ENCODE measurements at regions not wholly inside any gene's neighbourhood (a gene's known extent, or its start where the extent isn't known, plus 50 kb on each side); places are given as distances from the start of the nearest gene placed in this dataset.

DNA sequence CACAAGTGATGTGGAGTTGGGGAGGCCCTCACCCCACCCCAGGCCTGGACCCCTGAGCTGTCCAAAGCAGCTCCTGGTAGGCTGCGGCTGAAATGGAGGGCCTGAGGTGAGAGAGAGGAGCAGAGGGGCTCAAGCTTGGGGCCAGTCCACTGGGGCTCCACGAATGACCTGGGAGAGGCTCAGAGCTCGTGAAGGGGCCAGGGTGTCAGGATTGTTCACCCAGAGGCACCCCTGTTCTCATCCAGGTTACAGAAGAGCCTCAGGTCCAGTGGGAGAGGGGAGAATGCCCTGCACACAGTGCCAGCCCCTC, 102.2 kb upstream of the RET start:
- ATAC-seq (ENCODE audit: insufficient read depth, low read depth) (no peak), DNase-seq (no peak)
- Histone ChIP-seq H3K9ac (ENCODE audit: low read depth, low read length) (no peak overlapping the region), H3K4me3 (ENCODE audit: low read depth in 1 of 2, low read length in 2 of 2) (no peak overlapping the region), H3K4me2 (ENCODE audit: insufficient read depth, low read length) (no peak overlapping the region), H3K27ac (ENCODE audit: low read length) (no peak overlapping the region), H3K4me1 (ENCODE audit: insufficient read depth, low read length) (0 out of 2 replicates have a peak, but pooled peaks cover under 1% of the 10 kb centered on the region), H3K79me2 (ENCODE audit: insufficient read depth, low read length) (no peaks in the 10 kb centered on the region), H3K9me3 (ENCODE audit: insufficient read depth, low read length, severe bottlenecking) (no peaks in the 10 kb centered on the region), H2AFZ (ENCODE audit: low read depth, low read length) (no peak overlapping the region), H3K36me3 (ENCODE audit: insufficient read depth, low read length) (no peaks in the 10 kb centered on the region), H4K20me1 (ENCODE audit: insufficient read depth, low read length) (no peaks in the 10 kb centered on the region), H3K27me3 (ENCODE audit: insufficient read depth, low read length, poor library complexity) (no peaks in the 10 kb centered on the region)
- no peak for TF ChIP-seq EZH2 (IDR thresholded peaks at IDR 0.05; ENCODE audit: borderline replicate concordance, low read depth, low read length, severe bottlenecking)
- TF ChIP-seq, protein P1, sequence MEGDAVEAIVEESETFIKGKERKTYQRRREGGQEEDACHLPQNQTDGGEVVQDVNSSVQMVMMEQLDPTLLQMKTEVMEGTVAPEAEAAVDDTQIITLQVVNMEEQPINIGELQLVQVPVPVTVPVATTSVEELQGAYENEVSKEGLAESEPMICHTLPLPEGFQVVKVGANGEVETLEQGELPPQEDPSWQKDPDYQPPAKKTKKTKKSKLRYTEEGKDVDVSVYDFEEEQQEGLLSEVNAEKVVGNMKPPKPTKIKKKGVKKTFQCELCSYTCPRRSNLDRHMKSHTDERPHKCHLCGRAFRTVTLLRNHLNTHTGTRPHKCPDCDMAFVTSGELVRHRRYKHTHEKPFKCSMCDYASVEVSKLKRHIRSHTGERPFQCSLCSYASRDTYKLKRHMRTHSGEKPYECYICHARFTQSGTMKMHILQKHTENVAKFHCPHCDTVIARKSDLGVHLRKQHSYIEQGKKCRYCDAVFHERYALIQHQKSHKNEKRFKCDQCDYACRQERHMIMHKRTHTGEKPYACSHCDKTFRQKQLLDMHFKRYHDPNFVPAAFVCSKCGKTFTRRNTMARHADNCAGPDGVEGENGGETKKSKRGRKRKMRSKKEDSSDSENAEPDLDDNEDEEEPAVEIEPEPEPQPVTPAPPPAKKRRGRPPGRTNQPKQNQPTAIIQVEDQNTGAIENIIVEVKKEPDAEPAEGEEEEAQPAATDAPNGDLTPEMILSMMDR (IDR thresholded peaks at IDR 0.05; ENCODE audit: borderline replicate concordance, extremely low read depth, low read length, poor library complexity, severe bottlenecking), result no peak

DNA sequence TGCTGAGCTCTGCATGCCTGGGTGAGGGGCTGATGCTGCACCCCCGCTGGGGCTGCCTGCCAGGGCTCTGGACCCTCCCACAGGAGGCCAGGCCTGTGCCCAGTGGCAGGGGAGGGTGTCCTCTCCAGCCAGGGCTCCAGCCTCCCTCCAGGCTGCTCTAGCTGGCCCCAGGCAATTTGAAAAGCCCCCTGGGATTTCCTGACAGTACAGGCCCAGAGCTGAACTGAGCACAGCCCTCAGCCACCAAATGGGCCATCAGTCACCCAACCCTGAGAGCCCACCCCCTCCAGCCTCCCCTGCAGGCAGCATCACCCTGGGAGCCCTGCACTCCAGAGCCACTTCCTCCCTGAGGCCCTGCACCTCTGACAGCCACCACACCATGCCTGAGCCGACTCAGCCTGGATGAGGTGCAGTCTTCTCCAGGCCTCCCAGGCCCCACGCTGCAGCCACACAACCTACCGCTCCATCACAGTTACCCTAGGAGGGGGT, 101.8 kb upstream of the RET start:
- Histone ChIP-seq H3K4me2 (ENCODE audit: insufficient read depth, low read length) (no peak overlapping the region), H3K27ac (ENCODE audit: low read length) (no peak overlapping the region), H3K9me3 (ENCODE audit: insufficient read depth, low read length, severe bottlenecking) (no peaks in the 10 kb centered on the region), H3K4me1 (ENCODE audit: insufficient read depth, low read length) (0 out of 2 replicates have a peak, but pooled peaks cover 3% of the 10 kb centered on the region), H3K79me2 (ENCODE audit: insufficient read depth, low read length) (no peaks in the 10 kb centered on the region), H3K27me3 (ENCODE audit: insufficient read depth, low read length, poor library complexity) (no peaks in the 10 kb centered on the region), H3K9ac (ENCODE audit: low read depth, low read length) (no peak overlapping the region), H2AFZ (ENCODE audit: low read depth, low read length) (no peak overlapping the region), H4K20me1 (ENCODE audit: insufficient read depth, low read length) (no peaks in the 10 kb centered on the region), H3K36me3 (ENCODE audit: insufficient read depth, low read length) (no peaks in the 10 kb centered on the region), H3K4me3 (ENCODE audit: low read depth in 1 of 2, low read length in 2 of 2) (no peak overlapping the region)
- DNase-seq (no peak), ATAC-seq (ENCODE audit: insufficient read depth, low read depth) (peak; percentile 62; the same call in 2 of the 3 replicates)
- TF ChIP-seq, protein P1 (IDR thresholded peaks at IDR 0.05; ENCODE audit: borderline replicate concordance, extremely low read depth, low read length, poor library complexity, severe bottlenecking), result no peak
- TF ChIP-seq EZH2 (IDR thresholded peaks at IDR 0.05; ENCODE audit: borderline replicate concordance, low read depth, low read length, severe bottlenecking), result no peak

- H3K27ac ChIP-seq (ENCODE audit: low read length), result no peak overlapping the region
- TF ChIP-seq, protein P1 (IDR thresholded peaks at IDR 0.05; ENCODE audit: borderline replicate concordance, extremely low read depth, low read length, poor library complexity, severe bottlenecking), result peak; percentile 16
- no peak for TF ChIP-seq EZH2 (IDR thresholded peaks at IDR 0.05; ENCODE audit: borderline replicate concordance, low read depth, low read length, severe bottlenecking)
- H3K79me2 ChIP-seq (ENCODE audit: insufficient read depth, low read length), result no peaks in the 10 kb centered on the region
- no peak overlapping the region for H3K9ac ChIP-seq (ENCODE audit: low read depth, low read length)
- H3K4me1 ChIP-seq (ENCODE audit: insufficient read depth, low read length), result 0 out of 2 replicates have a peak, but pooled peaks cover 3% of the 10 kb centered on the region
- DNase-seq (no peak), ATAC-seq (ENCODE audit: insufficient read depth, low read depth) (no peak)
- no peaks in the 10 kb centered on the region for H3K36me3 ChIP-seq (ENCODE audit: insufficient read depth, low read length)
- no peak overlapping the region for H3K4me3 ChIP-seq (ENCODE audit: low read depth in 1 of 2, low read length in 2 of 2)
- H3K9me3 ChIP-seq (ENCODE audit: insufficient read depth, low read length, severe bottlenecking), result no peaks in the 10 kb centered on the region
- no peaks in the 10 kb centered on the region for H3K27me3 ChIP-seq (ENCODE audit: insufficient read depth, low read length, poor library complexity)
- H4K20me1 ChIP-seq (ENCODE audit: insufficient read depth, low read length), result no peaks in the 10 kb centered on the region
- no peak overlapping the region for H3K4me2 ChIP-seq (ENCODE audit: insufficient read depth, low read length)
- no peak overlapping the region for H2AFZ ChIP-seq (ENCODE audit: low read depth, low read length)
Measured at GRCh38 chr10:42975558-42976340, 101.1 kb upstream of the RET start.

Data from DND-41 (cell line).